ENCODE measurements at regions not wholly inside any gene's neighbourhood (a gene's known extent, or its start where the extent isn't known, plus 50 kb on each side); places are given as distances from the start of the nearest gene placed in this dataset.

- no peaks in the 10 kb centered on the region for H3K36me3 ChIP-seq (ENCODE audit: control insufficient read depth, insufficient read depth, low read length)
- no peaks in the 10 kb centered on the region for H3K9me3 ChIP-seq (replicated peaks; ENCODE audit: control insufficient read depth, low read depth, low read length)
- WGBS (ENCODE audit: insufficient coverage), result no CpG with 5 or more reads among the region's 2 CpGs
- DNase-seq, result peak; percentile 28
- H3K27ac ChIP-seq (ENCODE audit: low read length), result no peak overlapping the region
- H3K4me1 ChIP-seq (ENCODE audit: control insufficient read depth, insufficient read depth, low read length), result no peaks in the 10 kb centered on the region
- no peaks in the 10 kb centered on the region for H3K27me3 ChIP-seq (ENCODE audit: control insufficient read depth, insufficient read depth, low read length)
- no peak overlapping the region for H3K4me3 ChIP-seq (ENCODE audit: low read length)
Observed at GRCh38 chr14:30291216-30291615, 267.7 kb upstream of the G2E3 start.

GRCh38 chr14:30292541-30292940 lies 266.4 kb upstream of the G2E3 start:
- no CpG with 5 or more reads among the region's 3 CpGs for WGBS (ENCODE audit: insufficient coverage)
- no peaks in the 10 kb centered on the region for H3K27me3 ChIP-seq (ENCODE audit: control insufficient read depth, insufficient read depth, low read length)
- no peak for DNase-seq
- no peaks in the 10 kb centered on the region for H3K9me3 ChIP-seq (replicated peaks; ENCODE audit: control insufficient read depth, low read depth, low read length)
- no peak overlapping the region for H3K27ac ChIP-seq (ENCODE audit: low read length)
- no peaks in the 10 kb centered on the region for H3K36me3 ChIP-seq (ENCODE audit: control insufficient read depth, insufficient read depth, low read length)
- no peaks in the 10 kb centered on the region for H3K4me1 ChIP-seq (ENCODE audit: control insufficient read depth, insufficient read depth, low read length)
- H3K4me3 ChIP-seq (ENCODE audit: low read length), result no peak overlapping the region

GRCh38 chr14:30295980-30296379 lies 263.0 kb upstream of the G2E3 start:
- DNase-seq, result no peak
- H3K36me3 ChIP-seq (ENCODE audit: control insufficient read depth, insufficient read depth, low read length), result no peaks in the 10 kb centered on the region
- no peaks in the 10 kb centered on the region for H3K4me1 ChIP-seq (ENCODE audit: control insufficient read depth, insufficient read depth, low read length)
- H3K27me3 ChIP-seq (ENCODE audit: control insufficient read depth, insufficient read depth, low read length), result no peaks in the 10 kb centered on the region
- no peak overlapping the region for H3K4me3 ChIP-seq (ENCODE audit: low read length)
- H3K9me3 ChIP-seq (replicated peaks; ENCODE audit: control insufficient read depth, low read depth, low read length), result no peaks in the 10 kb centered on the region
- no peak overlapping the region for H3K27ac ChIP-seq (ENCODE audit: low read length)

- WGBS (ENCODE audit: insufficient coverage), result 50% methylated on average over 2 of the region's 11 CpGs
- no peak for DNase-seq
Observed at GRCh38 chr14:30296931-30297405, 262.0 kb upstream of the G2E3 start.

GRCh38 chr14:30297876-30298795 lies 260.8 kb upstream of the G2E3 start:
- H3K27me3 ChIP-seq (ENCODE audit: control insufficient read depth, insufficient read depth, low read length), result no peaks in the 10 kb centered on the region
- H3K36me3 ChIP-seq (ENCODE audit: control insufficient read depth, insufficient read depth, low read length), result no peaks in the 10 kb centered on the region
- H3K4me3 ChIP-seq (ENCODE audit: low read length), result no peak overlapping the region
- WGBS (ENCODE audit: insufficient coverage), result 60% methylated on average over 1 of the region's 10 CpGs
- no peak for DNase-seq
- no peaks in the 10 kb centered on the region for H3K4me1 ChIP-seq (ENCODE audit: control insufficient read depth, insufficient read depth, low read length)
- no peaks in the 10 kb centered on the region for H3K9me3 ChIP-seq (replicated peaks; ENCODE audit: control insufficient read depth, low read depth, low read length)
- no peak overlapping the region for H3K27ac ChIP-seq (ENCODE audit: low read length)

More at GRCh38 chr14:30296931-30297405, 262.0 kb upstream of the G2E3 start:
- H3K27ac ChIP-seq (ENCODE audit: low read length), result no peak overlapping the region
- H3K9me3 ChIP-seq (replicated peaks; ENCODE audit: control insufficient read depth, low read depth, low read length), result no peaks in the 10 kb centered on the region
- H3K4me3 ChIP-seq (ENCODE audit: low read length), result no peak overlapping the region
- H3K36me3 ChIP-seq (ENCODE audit: control insufficient read depth, insufficient read depth, low read length), result no peaks in the 10 kb centered on the region
- H3K27me3 ChIP-seq (ENCODE audit: control insufficient read depth, insufficient read depth, low read length), result no peaks in the 10 kb centered on the region
- no peaks in the 10 kb centered on the region for H3K4me1 ChIP-seq (ENCODE audit: control insufficient read depth, insufficient read depth, low read length)

GRCh38 chr14:30299915-30300314 lies 259.0 kb upstream of the G2E3 start:
- no peak for DNase-seq
- H3K9me3 ChIP-seq (replicated peaks; ENCODE audit: control insufficient read depth, low read depth, low read length), result no peaks in the 10 kb centered on the region
- no peaks in the 10 kb centered on the region for H3K36me3 ChIP-seq (ENCODE audit: control insufficient read depth, insufficient read depth, low read length)
- no peaks in the 10 kb centered on the region for H3K4me1 ChIP-seq (ENCODE audit: control insufficient read depth, insufficient read depth, low read length)
- H3K4me3 ChIP-seq (ENCODE audit: low read length), result no peak overlapping the region
- no peaks in the 10 kb centered on the region for H3K27me3 ChIP-seq (ENCODE audit: control insufficient read depth, insufficient read depth, low read length)
- 79% methylated on average over 8 of the region's 8 CpGs for WGBS (ENCODE audit: insufficient coverage)
- no peak overlapping the region for H3K27ac ChIP-seq (ENCODE audit: low read length)

- Histone ChIP-seq H3K4me3 (ENCODE audit: low read length) (no peak overlapping the region), H3K36me3 (ENCODE audit: control insufficient read depth, insufficient read depth, low read length) (no peaks in the 10 kb centered on the region), H3K27ac (ENCODE audit: low read length) (no peak overlapping the region), H3K9me3 (replicated peaks; ENCODE audit: control insufficient read depth, low read depth, low read length) (no peaks in the 10 kb centered on the region), H3K4me1 (ENCODE audit: control insufficient read depth, insufficient read depth, low read length) (no peaks in the 10 kb centered on the region), H3K27me3 (ENCODE audit: control insufficient read depth, insufficient read depth, low read length) (no peaks in the 10 kb centered on the region)
- WGBS (ENCODE audit: insufficient coverage), result 75% methylated on average over 1 of the region's 1 CpG
- no peak for DNase-seq
Observed at GRCh38 chr14:30303350-30303749, 255.6 kb upstream of the G2E3 start.

GRCh38 chr14:30305346-30305745 lies 253.6 kb upstream of the G2E3 start:
- no peak overlapping the region for H3K27ac ChIP-seq (ENCODE audit: low read length)
- H3K36me3 ChIP-seq (ENCODE audit: control insufficient read depth, insufficient read depth, low read length), result no peaks in the 10 kb centered on the region
- H3K9me3 ChIP-seq (replicated peaks; ENCODE audit: control insufficient read depth, low read depth, low read length), result no peaks in the 10 kb centered on the region
- no peak for DNase-seq
- H3K4me3 ChIP-seq (ENCODE audit: low read length), result no peak overlapping the region
- no peaks in the 10 kb centered on the region for H3K4me1 ChIP-seq (ENCODE audit: control insufficient read depth, insufficient read depth, low read length)
- WGBS (ENCODE audit: insufficient coverage), result no CpG with 5 or more reads among the region's 1 CpG
- H3K27me3 ChIP-seq (ENCODE audit: control insufficient read depth, insufficient read depth, low read length), result no peaks in the 10 kb centered on the region

GRCh38 chr14:30309405-30309804 lies 249.6 kb upstream of the G2E3 start:
- H3K4me3 ChIP-seq (ENCODE audit: low read length), result no peak overlapping the region
- H3K9me3 ChIP-seq (replicated peaks; ENCODE audit: control insufficient read depth, low read depth, low read length), result no peaks in the 10 kb centered on the region
- WGBS (ENCODE audit: insufficient coverage), result no CpG with 5 or more reads among the region's 2 CpGs
- H3K36me3 ChIP-seq (ENCODE audit: control insufficient read depth, insufficient read depth, low read length), result no peaks in the 10 kb centered on the region
- DNase-seq, result no peak
- no peak overlapping the region for H3K27ac ChIP-seq (ENCODE audit: low read length)
- no peaks in the 10 kb centered on the region for H3K4me1 ChIP-seq (ENCODE audit: control insufficient read depth, insufficient read depth, low read length)
- H3K27me3 ChIP-seq (ENCODE audit: control insufficient read depth, insufficient read depth, low read length), result no peaks in the 10 kb centered on the region

GRCh38 chr14:30312214-30312613 lies 246.7 kb upstream of the G2E3 start:
- WGBS (ENCODE audit: insufficient coverage), result no CpG with 5 or more reads among the region's 1 CpG
- H3K4me3 ChIP-seq (ENCODE audit: low read length), result no peak overlapping the region
- no peaks in the 10 kb centered on the region for H3K36me3 ChIP-seq (ENCODE audit: control insufficient read depth, insufficient read depth, low read length)
- H3K27ac ChIP-seq (ENCODE audit: low read length), result no peak overlapping the region
- peaks cover 4% of the 10 kb centered on the region for H3K9me3 ChIP-seq (replicated peaks; ENCODE audit: control insufficient read depth, low read depth, low read length)
- H3K27me3 ChIP-seq (ENCODE audit: control insufficient read depth, insufficient read depth, low read length), result no peaks in the 10 kb centered on the region
- no peak for DNase-seq
- no peaks in the 10 kb centered on the region for H3K4me1 ChIP-seq (ENCODE audit: control insufficient read depth, insufficient read depth, low read length)

Data from muscle of leg (tissue), 3 donors.